GM21526 (cell line): ENCODE measurements at regions not wholly inside any gene's neighbourhood (a gene's known extent, or its start where the extent isn't known, plus 50 kb on each side); places are given as distances from the start of the nearest gene placed in this dataset.
"Not testable (repeated sequence)": the region's sequence is repeated elsewhere in the genome, so short reads cannot be mapped to it uniquely, and the experiment has no call there.

Experiments
- ATAC-seq: cut with Tn5 transposase; IDR thresholded peaks from one replicate; pipeline ENCODE4 v1.9.1; 2021; ENCODE audit warnings: moderate library complexity; ENCODE audit not compliant: unreplicated experiment, low FRiP score

DNA sequence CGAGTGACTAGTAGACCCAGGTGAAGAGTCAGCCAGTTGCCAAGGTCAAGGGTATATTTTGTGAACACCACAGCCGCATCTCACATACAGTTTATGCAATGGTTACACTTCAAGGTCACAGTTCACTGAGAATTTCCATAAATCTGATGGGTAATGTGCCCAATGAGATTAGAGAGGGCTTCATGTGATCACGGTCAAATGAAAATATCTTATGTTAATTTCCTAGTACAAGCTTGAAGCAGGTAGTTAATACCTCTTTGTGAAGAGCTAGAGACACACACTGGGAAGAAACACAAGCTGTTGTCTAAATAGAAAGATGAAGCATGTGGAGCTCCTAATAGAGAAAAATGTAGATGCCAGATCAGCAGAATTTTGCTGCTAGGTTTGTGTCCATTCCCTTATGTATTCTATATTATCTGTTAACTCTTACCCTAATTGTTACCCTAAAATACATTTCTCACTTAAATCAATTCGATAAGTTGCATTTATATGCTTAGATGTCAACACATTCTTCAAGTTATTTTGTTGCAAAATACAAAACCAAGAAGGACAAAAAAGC lies 136.0 kb downstream of the NR2F2 start:
- ATAC-seq: no peak

DNA sequence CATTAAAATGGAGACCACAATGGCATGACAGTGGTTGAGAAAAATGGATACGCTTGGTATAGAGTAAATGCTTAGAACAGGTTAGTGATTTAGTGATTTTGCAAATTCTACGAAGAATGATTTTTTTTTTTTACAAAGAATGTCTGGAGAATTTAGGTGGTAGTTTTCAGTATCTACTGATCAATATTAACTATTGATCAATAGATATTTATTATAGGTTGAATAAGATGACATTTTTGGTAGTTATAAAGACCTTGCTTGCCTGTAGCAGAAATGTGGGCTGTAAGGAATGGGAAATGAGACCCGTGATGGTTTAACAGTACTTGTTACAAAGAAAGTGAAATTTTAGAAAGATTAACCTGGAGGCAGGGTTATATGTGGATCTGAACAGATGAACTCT lies 137.5 kb downstream of the NR2F2 start:
- no peak for ATAC-seq

DNA sequence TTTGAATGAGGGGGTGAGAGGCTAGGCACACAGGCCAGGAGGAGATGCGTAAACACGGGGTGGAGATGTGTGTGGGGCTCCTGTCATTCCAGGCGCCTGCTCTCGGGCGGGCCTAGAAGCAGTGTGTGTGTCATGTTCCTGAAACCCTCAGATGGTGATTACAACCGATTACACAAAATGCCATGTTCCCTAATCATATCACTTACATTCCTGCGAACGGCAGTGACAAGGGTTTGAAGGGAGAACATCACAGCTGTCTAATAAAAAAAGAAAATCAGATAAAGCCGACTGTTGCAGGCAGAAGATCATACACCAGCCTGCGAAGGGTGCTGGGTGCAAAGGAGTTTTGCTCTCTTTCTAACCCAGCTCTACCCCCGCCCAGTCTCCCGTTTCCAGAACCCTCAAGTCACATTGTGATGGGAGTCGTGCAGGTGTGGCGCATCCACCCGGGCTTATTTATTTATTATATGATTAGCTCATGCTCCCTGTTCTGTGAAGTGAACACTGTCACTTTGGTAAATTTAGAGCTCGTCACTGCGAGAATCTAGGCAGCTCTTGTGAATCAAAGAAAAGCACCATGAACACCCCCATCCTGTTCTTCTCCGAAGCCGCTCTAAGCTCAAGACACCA lies 140.3 kb downstream of the NR2F2 start:
- no peak for ATAC-seq

DNA sequence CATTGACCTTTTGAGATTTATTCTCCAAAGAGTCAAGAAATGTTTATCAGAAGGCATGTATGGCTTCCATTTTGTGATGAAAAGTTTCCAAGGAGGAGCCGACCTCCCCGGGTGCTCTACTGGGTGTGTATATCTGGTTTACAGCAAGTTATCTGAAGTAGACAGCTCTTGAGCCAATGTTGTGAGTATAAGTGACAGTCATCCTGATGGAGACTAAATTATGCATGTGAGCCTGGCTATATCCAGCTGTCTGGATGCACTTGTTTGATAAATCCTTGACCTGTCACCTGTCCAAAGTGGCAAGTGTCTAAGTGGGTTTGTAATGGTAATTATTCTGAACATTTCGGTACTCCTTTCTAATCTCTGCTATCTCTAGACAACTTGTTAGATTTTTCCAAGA lies 142.2 kb downstream of the NR2F2 start:
- ATAC-seq: no peak

DNA sequence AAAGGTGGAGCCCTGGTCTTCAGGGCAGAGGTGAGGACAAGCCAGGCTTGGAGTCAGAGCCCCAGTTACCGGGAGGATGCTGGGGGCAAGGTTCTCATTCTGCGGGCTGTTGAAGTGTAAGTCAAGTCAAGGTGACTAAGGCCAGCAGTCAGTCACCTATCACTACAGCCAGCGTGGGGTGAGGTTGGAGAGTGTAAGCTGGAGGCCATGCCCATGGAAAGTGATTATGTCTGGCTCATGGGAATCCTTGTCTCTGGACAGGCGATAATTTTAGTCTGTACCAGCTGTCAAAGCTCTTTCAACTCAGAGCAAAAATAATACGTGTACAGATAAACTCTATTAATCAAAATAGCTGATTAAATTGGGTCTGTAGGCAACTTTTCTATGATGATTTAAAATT lies 143.1 kb downstream of the NR2F2 start:
- no peak for ATAC-seq

DNA sequence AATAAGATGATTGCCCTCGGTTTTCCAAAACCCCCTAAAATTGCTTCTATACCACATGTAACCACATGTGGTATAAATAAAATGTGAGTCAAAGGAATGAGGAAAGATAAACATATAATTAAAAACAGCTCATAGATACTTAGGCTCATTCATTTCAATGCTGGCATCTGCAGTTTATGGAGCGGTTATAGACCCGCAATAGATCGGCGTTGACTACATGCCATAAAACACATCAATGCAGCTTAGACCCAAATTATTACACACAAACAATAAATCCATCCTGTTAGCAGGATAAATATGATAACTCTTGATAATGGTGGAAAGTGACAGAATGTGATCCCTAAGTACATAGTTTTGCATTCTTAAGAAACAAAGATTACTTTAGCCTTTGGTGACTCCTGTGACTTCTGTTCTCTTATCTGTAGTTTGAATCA lies 143.7 kb downstream of the NR2F2 start:
- ATAC-seq: no peak

DNA sequence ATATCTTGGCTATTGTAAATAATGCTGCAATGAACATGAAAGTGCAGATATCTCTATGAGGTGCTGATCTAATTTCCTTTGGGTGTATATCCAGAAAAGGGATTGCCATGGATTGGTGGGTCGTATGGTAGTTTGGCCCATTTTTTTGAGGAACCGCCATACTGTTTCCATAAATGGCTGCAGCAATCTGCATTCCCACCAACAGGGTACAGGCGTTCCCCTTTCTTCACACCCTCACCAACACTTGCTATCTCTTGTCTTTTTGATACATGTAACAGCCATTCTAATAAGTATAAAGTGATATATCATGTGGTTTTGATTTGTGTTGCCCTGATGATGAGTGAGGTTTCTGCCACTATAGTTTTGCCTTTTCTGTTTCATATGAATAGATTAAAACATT lies 146.7 kb downstream of the NR2F2 start:
- ATAC-seq: no peak

DNA sequence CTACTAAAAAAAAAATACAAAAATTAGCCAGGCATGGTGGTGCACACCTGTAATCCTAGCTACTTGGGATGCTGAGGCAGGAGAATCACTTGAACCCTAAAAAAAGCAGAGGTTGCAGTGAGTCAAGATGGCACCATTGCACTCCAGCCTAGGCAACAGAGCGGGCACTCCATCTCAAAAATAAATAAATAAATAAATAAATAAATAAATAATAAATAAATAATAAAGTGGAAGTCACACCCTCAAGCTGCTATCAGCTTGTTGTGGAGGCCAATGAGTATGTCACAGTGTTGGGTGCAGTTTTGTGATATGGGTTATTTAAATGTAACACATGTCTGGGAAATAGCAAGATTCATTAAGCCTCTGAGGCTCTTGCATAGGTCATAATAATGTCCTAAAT lies 153.9 kb downstream of the NR2F2 start:
- not testable (repeated sequence) for ATAC-seq

DNA sequence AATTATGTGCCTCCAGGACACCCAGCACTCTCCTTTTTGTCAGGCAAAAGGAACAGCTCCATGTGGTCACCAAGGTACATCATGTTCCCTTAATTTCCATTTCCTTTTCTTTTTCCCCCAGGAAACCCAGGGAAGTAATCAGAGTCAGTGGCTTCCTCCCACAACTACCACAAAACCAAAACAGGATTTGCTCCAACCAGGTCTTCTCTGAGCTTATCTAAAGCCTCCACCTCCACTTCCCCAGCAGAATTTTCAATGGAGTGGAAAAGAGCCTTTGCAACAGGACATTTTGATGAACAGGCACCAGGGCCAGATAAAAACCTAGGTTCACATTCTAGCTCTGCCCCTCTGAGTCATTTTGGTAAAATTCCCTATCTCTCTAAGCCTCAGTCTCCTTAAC lies 154.3 kb downstream of the NR2F2 start:
- no peak for ATAC-seq

DNA sequence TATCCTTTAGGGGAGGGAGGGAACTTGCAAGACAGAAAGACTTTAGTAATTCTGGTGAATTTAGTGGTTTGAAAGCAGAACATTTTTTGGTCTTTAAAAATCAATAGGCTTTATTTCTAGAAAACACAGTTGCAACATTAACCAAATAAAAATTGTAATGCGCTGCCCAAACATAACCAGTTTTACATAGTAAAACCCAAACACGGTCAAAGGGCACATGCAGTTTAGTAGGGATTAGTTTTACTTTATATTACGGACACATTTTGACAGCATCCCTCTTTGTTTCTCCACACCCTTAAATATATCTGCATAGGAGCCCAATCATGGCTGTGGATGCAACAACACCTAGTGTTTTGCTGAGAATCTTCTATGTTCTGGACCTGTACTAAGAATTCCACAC lies 156.7 kb downstream of the NR2F2 start:
- no peak for ATAC-seq

DNA sequence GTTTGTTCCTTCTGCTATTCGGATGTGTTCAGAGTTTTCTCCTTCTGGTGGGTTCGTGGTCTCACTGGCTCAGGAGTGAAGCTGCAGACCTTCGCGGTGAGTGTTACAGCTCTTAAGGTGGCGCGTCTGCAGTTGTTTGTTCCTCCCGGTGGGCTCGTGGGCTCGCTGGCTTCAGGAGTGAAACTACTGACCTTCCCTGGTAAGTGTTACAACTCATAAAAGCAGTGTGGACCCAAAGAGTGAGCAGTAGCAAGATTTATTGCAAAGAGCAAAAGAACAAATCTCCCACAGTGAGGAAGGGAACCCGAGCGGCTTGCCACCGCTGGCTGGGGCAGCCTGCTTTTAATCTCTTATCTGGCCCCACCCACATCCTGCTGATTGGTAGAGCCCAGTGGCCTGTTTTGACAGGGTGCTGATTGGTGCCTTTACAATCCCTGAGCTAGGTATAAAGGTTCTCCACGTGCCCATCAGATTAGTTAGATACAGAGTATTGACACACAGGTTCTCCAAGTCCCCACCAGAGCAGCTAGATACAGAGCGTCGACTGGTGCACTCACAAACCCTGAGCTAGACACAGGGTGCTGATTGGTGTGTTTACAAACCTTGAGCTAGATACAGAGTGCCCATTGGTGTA lies 160.7 kb downstream of the NR2F2 start:
- not testable (repeated sequence) for ATAC-seq

DNA sequence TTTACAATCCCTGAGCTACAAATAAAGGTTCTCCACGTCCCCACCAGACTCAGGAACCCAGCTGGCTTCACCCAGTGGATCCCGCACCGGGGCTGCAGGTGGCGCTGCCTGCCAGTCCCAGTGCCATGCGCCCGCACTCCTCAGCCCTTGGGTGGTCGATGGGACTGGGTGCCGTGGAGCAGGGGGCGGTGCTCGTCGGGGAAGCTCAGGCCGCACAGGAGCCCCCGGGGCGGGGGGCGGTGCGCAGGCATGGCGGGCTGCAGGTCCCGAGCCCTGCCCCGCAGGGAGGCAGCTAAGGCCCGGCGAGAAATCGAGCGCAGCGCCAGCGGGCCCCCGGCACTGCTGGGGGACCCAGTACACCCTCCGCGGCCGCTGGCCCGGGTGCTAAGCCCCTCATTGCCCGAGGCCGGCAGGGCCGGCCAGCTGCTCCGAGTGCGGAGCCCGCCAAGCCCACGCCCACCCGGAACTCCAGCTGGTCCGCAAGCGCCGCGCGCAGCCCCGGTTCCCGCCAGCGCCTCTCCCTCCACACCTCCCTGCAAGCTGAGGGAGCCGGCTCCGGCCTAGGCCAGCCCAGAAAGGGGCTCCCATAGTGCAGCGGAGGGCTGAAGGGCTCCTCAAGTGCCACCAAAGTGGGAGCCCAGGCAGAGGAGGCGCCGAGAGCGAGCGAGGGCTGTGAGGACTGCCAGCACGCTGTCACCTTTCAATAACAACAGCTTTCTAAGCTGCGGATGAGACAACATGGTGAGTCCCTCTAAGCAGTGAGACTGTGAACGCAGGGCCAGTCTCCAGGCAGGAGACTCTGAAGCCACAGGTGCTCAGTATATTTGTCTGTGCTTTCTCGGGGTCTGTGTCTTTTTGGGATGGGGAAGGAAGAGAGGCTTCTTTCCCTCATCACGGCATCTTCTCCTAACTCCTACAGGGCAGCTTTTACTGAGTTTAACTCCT lies 161.5 kb downstream of the NR2F2 start:
- ATAC-seq: not testable (repeated sequence)

DNA sequence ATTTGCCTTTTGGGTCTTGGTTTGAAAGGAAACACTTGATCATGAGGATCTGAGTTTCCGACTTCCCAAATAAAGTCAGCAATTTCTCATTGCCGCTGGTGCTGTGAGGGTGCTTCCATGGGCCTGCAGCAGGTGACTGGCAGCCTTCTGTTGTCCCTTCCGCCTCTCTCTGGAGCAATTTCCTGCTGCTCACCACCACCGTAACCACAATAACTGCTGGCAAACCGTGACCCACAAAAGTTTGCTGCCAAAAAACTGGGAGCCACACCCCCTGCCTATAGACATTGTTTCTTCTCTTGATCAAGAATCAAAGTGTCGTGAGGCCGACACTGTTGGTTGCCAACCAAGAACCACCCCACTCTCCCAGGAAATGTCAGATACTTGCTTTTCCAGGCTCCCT lies 164.0 kb downstream of the NR2F2 start:
- ATAC-seq: no peak

DNA sequence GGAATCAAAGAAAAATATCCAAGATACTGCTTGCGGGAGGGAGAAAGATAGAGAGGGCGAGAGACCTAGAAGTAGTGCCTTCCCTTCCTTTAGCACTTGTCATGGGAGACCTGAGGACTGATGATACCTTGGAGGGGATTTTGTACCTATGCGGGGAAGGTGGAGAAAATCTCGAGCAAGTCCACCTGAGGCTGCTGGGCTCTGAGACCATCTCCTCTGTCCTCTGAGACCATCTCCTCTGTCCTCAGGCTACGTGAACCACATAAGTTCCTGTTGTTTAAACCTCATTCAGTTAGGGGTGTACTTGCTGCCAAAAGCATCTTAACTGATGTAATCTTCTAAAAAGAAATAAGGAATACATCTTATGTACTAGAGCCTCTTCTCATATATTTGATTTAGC lies 164.9 kb downstream of the NR2F2 start:
- ATAC-seq: no peak

DNA sequence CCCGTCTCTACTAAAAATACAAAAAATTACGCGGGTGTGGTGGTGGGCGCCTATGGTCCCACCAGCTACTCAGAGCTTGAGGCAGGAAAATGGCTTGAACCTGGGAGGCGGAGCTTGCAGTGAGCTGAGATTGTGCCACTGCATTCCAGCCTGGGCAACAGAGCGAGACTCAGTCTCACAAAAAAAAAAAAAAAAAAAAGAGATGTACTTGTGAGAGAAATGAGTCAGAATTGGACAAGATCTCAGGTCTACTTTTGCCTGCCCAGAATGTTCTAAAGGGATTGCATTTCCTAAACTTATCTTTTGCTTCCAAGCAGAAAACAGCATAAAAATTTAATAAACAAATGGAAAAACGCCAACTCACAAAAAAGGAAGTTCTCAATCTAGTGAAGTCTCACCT lies 167.5 kb downstream of the NR2F2 start:
- ATAC-seq: no peak

DNA sequence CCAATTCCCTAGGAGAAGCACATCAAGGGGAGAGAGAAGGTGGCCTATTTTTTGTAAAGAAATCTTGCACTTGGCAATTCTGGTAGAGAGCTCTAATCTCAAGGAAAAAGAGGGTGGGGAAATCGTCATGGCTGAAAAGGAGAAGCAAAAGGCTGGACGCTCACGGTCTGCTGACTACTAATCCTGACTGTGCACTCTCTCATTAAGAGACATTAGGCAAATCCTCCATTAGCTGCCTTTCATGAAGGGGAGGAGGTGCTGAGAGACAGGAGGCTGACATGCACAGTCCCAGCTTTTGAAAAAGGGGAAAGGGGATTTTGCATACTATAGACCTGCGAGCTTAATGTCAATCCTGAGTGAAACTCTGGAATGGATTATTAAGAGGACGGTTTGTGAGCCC lies 170.0 kb downstream of the NR2F2 start:
- ATAC-seq: no peak

DNA sequence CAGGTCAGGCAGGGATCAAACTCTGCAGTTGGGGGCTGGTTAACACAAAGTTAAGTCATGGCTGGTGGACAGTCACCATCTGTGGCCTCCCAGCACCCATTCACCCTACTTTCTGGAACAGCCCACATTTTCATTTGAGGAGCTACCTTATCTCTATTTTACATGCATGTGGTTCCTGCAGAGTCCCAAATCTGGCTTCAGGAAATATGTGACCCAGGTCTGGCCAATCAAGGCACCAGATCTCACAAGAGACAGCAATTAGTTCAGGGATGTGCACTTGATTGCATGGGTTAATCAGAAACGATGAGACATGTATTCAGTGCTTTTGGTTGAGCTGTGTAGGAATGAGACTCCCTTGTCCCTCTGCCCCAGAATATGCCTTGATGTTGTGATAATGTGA lies 170.9 kb downstream of the NR2F2 start:
- no peak for ATAC-seq

DNA sequence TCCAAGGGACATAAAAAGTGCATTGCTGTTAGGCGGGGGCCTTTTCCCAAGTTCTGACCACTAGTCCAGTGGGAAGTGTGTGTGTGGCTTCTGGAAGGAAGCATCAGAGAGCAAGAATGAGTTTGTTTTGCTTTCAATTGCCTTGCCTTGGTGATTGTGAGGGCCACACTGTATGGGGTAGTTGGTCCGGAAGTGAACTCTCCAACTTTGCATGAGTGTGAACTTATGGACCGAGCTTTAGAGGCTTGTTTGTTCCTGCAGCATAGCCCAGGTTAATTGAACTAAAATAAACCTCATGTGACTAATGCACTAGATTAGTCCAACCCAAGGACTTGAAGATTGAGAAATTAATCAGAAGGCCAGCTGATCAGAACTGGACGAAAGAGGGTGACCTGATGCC lies 171.7 kb downstream of the NR2F2 start:
- no peak for ATAC-seq

DNA sequence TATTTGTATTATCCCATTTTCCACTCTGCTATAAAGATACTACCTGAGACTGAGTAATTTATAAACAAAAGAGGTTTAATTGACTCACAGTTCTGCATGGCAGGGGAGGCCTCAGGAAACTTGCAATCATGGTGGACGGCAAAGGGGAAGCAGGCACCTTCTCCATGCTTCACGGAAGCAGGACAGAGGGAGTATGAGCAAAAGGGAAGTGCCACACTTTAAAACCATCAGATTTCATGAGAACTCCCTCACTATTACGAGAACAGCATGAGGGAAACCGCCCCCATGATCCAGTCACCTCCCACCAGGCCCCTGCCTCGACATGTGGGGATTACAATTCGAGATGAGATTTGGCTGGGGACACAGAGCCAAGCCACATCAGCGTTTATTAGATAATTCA lies 172.8 kb downstream of the NR2F2 start:
- no peak for ATAC-seq

DNA sequence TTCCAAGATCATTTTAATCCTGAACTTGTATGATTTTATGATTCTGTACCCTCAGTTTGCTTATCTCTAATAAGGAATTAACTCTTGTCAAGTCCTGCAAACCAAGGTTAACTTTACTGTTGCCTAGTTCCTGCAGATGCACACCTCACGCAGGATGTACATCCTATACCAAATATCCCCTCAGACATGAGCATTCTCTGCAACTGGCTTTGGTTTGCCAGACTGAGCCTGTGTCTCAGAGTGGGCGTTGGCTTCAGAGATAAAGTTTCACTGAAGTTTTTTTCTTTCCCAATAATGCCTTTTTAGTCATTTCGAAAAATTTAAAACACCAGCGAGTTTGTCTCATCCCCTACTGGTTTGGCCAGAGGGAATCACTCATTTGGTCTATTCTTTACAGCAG lies 173.9 kb downstream of the NR2F2 start:
- no peak for ATAC-seq

DNA sequence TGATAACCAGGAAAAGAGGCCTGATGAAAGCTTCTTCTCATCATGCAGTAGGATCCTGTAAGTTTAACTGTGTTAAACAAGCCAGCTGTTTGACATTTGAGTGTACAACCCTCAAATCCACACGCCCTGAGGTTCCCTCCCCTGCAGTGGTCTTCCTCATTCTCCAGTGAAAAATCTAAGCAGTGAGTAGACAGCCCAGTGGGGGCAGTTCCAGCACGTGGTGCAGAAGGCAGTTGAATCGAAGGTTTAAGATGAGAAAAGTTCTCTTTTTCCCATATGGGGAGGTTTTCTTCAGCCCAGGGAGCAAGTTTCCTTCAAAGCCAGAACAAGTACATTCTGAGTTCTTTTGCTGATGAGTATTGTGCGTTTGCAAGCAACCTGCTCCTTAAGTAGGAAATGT lies 174.5 kb downstream of the NR2F2 start:
- ATAC-seq: no peak
